Gastrocnemius medialis (tissue), 4 donors: ENCODE measurements at regions not wholly inside any gene's neighbourhood (a gene's known extent, or its start where the extent isn't known, plus 50 kb on each side); places are given as distances from the start of the nearest gene placed in this dataset.

ENCODE experiments used
- ATAC-seq, 2 donors: fragments of 150-250 bp; one replicate each; pipeline ENCODE4 v1.9.1; 2016
- DNase-seq, 2 donors: peaks; one replicate each; pipeline ENCODE4 v3.0.0-alpha.2; 2019
- H3K27ac ChIP-seq, 4 donors: fragments of 200-600 bp; sonication (generic); 1 replicate in 1 of 4; 2 replicates in 3 of 4; pipeline ENCODE4 v1.5.1; 2016 to 2018; ENCODE audit warnings: mild to moderate bottlenecking in 2 of 4, moderate library complexity in 1 of 4
- H3K27me3 ChIP-seq, 3 donors: fragments of 200-600 bp; sonication (generic) in 2 of 3; 1 replicate in 1 of 3; 2 replicates in 2 of 3; pipeline versions ENCODE4 v1.5.1 to v1.6.0; 2016 to 2019; ENCODE audit warnings: mild to moderate bottlenecking in 1 of 3, moderate library complexity in 1 of 3
- H3K36me3 ChIP-seq, 2 donors: fragments of 200-600 bp; sonication (generic) in 1 of 2; one replicate each; pipeline ENCODE4 v1.5.1; 2017 to 2018
- H3K4me1 ChIP-seq, 2 donors: fragments of 200-600 bp; sonication (generic) in 1 of 2; one replicate each; pipeline ENCODE4 v1.5.1; 2016 to 2017; ENCODE audit warnings: mild to moderate bottlenecking in 2 of 2
- H3K4me3 ChIP-seq, 4 donors: fragments of 200-600 bp; sonication (generic) in 3 of 4; 1 replicate in 1 of 4; 2 replicates in 3 of 4; pipeline ENCODE4 v1.5.1; 2016 to 2019; ENCODE audit warnings: mild to moderate bottlenecking in 2 of 4
- H3K9me3 ChIP-seq, 3 donors: fragments of 200-600 bp; sonication (generic) in 2 of 3; 1 replicate in 1 of 3; 2 replicates in 2 of 3; pipeline ENCODE4 v1.5.1; 2016 to 2019
- POLR2A ChIP-seq, 2 donors: fragments of 450-650 bp; IDR thresholded peaks; one replicate each; pipeline ENCODE4 v1.6.1; 2017; ENCODE audit warnings: antibody characterized with exemption in 2 of 2, mild to moderate bottlenecking in 2 of 2, moderate library complexity in 2 of 2
- in situ Hi-C, 4 donors: fragments of 200-750 bp; cut with MboI; loops; one replicate each; pipeline versions ENCODE4 v1.15.0 to v1.8.0; 2017; ENCODE audit warnings: low sequenced_read_pairs in 4 of 4
- intact Hi-C: fragments of 100-400 bp; cut with DNase I; formaldehyde crosslinking; loops from one replicate; pipeline ENCODE4 v1.15.1; 2023; ENCODE audit warnings: low total_unique reads
- TF ChIP-seq, protein P1 (sequence below), 5 experiments: fragments of 450-650 bp in 3 of 5; fragments of 200-600 bp in 2 of 5; sonication (generic) in 2 of 5; IDR thresholded peaks in 4 of 5; conservative IDR thresholded peaks in 1 of 5; 1 replicate in 4 of 5; 2 replicates in 1 of 5; pipeline ENCODE4 v1.5.1; 2016 to 2019; ENCODE audit warnings: antibody characterized with exemption in 5 of 5, mild to moderate bottlenecking in 3 of 5, moderate library complexity in 3 of 5

DNA sequence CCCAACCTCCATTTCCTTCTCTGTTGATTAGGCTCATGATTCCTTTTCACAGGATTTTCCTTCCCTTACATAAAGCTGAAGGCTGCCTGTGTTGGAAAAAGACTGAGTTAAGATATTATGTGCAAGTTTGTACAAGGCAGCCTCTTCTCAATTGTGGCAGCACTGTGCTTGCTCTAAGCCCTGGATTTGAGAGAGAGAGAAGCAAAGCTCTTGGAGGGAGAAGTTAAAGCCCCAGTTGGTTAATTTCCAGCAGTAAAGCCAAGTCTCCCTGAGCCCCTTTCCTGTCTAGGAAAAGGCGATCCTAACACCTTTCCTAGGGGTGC, 128.3 kb upstream of the SESN3 start:
- Histone ChIP-seq H3K36me3 (no peaks in the 10 kb centered on the region), H3K4me3 (no peak overlapping the region), H3K27ac (no peak overlapping the region), H3K9me3 (no peaks in the 10 kb centered on the region), H3K27me3 (no peaks in the 10 kb centered on the region), H3K4me1 (peaks cover 8 to 11% of the 10 kb centered on the region in 2 donors)
- intact Hi-C loops (no loop called here), in situ Hi-C loops (no loop called here)
- no peak for TF ChIP-seq POLR2A (IDR thresholded peaks at IDR 0.05)
- TF ChIP-seq, protein P1, sequence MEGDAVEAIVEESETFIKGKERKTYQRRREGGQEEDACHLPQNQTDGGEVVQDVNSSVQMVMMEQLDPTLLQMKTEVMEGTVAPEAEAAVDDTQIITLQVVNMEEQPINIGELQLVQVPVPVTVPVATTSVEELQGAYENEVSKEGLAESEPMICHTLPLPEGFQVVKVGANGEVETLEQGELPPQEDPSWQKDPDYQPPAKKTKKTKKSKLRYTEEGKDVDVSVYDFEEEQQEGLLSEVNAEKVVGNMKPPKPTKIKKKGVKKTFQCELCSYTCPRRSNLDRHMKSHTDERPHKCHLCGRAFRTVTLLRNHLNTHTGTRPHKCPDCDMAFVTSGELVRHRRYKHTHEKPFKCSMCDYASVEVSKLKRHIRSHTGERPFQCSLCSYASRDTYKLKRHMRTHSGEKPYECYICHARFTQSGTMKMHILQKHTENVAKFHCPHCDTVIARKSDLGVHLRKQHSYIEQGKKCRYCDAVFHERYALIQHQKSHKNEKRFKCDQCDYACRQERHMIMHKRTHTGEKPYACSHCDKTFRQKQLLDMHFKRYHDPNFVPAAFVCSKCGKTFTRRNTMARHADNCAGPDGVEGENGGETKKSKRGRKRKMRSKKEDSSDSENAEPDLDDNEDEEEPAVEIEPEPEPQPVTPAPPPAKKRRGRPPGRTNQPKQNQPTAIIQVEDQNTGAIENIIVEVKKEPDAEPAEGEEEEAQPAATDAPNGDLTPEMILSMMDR (IDR thresholded peaks at IDR 0.05 in 4 of 5, conservative IDR thresholded peaks at IDR 0.05 in 1 of 5) = no peak
- ATAC-seq = no peak
- DNase-seq = no peak

DNA sequence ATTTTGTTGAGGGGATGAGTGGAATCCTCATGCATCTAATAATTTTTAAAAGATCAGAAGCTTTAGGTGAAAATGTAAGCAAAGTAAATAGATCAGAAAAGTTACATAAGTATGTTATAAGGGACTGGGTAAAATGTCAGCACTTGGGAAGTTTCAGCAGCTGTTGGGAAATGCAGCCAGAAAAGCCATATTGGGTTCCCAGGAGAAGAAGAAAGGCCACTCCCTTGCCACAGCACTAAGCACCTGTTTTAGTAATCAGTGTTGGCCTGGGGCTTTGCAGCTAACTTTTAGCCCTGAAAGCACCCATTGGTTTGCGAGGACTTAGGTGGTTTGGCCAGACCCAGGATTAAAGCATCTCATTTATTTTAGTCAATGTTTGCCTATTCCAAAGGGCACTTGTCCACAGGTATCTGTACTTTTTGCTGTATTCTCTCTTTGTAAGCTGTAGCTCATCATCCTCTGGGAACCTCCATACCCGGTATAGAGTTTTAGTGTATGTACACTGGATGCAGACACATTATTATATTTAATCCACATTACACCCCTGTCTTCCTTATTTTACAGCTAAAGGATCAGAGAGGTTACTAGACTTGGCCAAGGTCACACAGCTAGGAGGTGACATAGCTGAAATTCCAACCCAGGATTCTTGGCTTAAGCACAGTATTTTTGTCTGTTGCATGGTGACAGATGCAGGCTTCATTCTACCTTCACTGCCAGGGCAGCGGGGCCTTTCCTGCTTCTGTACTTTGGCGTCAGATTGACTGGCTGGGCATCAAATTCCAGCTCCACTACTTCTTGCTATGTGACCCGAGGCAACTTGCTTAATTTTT, 127.7 kb upstream of the SESN3 start:
- Histone ChIP-seq H3K4me1 (peaks cover 8 to 11% of the 10 kb centered on the region in 2 donors), H3K27ac (no peak overlapping the region), H3K4me3 (no peak overlapping the region), H3K9me3 (no peaks in the 10 kb centered on the region), H3K27me3 (no peaks in the 10 kb centered on the region), H3K36me3 (no peaks in the 10 kb centered on the region)
- intact Hi-C loops (no loop called here), in situ Hi-C loops (no loop called here)
- TF ChIP-seq, protein P1 (IDR thresholded peaks at IDR 0.05 in 4 of 5, conservative IDR thresholded peaks at IDR 0.05 in 1 of 5) = no peak
- TF ChIP-seq POLR2A (IDR thresholded peaks at IDR 0.05) = no peak
- ATAC-seq (peak in 1 of 2 donors; percentile 55), DNase-seq (no peak)

DNA sequence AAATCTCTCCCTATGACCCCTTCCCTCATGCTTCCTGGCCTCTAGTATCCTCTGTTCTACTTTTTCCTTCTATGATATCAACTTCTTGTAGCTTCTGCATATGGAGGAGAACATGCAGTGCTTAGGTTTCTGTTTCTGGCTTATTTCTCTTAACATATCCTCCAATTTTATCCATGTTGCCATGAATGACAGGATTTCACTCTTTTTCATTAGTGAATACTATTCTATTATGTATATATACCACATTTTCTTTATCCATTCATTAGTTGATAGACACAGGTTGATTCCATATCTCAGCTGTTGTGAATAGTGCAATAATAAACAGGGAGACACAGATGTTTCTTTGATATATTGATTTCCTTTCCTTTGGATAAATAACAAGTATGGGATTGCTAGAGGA, 123.3 kb upstream of the SESN3 start:
- ATAC-seq = no peak
- in situ Hi-C loops = no loop called here
- H3K4me3 ChIP-seq = no peak overlapping the region
- H3K27me3 ChIP-seq = no peaks in the 10 kb centered on the region
- H3K4me1 ChIP-seq = peaks cover 0 to 7% of the 10 kb centered on the region in 2 donors
- H3K9me3 ChIP-seq = no peaks in the 10 kb centered on the region
- intact Hi-C loops = no loop called here
- DNase-seq = no peak
- H3K36me3 ChIP-seq = no peaks in the 10 kb centered on the region
- H3K27ac ChIP-seq = no peak overlapping the region
- no peak for TF ChIP-seq POLR2A (IDR thresholded peaks at IDR 0.05)
- TF ChIP-seq, protein P1 (IDR thresholded peaks at IDR 0.05 in 4 of 5, conservative IDR thresholded peaks at IDR 0.05 in 1 of 5) = no peak

DNA sequence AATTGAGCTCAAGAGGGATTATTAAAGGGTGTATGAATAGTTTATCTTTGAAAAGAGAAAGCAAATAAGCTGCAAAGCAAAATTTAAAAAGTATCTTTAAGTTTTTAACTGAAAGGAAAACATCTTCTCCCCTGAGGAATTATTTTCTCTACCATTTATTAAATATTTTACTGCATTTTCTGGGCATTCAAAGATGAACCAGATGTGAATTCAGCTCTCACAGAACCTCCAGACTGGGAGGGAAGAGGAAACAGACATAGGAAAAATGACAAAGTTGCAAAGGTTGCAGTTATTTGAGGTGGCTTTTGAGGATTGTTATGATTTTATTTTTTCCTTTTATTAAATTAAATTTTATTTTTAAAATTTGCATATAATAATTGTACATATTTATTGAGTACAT, 122.7 kb upstream of the SESN3 start:
- Histone ChIP-seq H3K27me3 (no peaks in the 10 kb centered on the region), H3K4me1 (peaks cover 0 to 6% of the 10 kb centered on the region in 2 donors), H3K36me3 (no peaks in the 10 kb centered on the region), H3K4me3 (no peak overlapping the region), H3K9me3 (no peaks in the 10 kb centered on the region), H3K27ac (no peak overlapping the region)
- ATAC-seq (no peak), DNase-seq (no peak)
- intact Hi-C loops = no loop called here
- TF ChIP-seq, protein P1 (IDR thresholded peaks at IDR 0.05 in 4 of 5, conservative IDR thresholded peaks at IDR 0.05 in 1 of 5) = no peak
- TF ChIP-seq POLR2A (IDR thresholded peaks at IDR 0.05) = no peak
- in situ Hi-C loops = no loop called here
